ENCODE measurements at regions not wholly inside any gene's neighbourhood (a gene's known extent, or its start where the extent isn't known, plus 50 kb on each side); places are given as distances from the start of the nearest gene placed in this dataset.

DNA sequence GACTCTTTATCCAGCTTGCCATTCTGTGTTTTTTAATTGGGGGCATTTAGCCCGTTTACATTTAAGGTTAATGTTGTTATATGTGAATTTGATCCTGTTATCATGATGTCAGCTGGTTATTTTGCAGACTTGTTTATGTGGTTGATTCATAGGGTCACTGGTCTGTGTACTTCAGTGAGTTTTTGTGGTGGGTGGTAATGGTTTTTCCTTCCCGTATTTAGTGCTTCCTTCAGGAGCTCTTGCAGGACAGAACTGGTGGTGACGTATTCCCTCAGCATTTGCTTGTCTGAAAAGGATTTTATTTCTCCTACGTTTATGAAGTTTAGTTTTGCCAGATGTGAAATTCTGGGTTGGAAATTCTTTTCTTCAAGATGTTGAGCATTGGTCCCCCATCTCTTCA lies 381.1 kb downstream of the MAN2A1 start:
- Histone ChIP-seq H3K9me3 (peaks cover 0 to 11% (median 7%) of the 10 kb centered on the region in 4 donors), H3K4me1 (no peaks in the 10 kb centered on the region), H3K36me3 (no peaks in the 10 kb centered on the region), H3K27ac (no peak overlapping the region), H3K4me3 (no peak overlapping the region), H3K27me3 (no peaks in the 10 kb centered on the region)
- 86 to 88% methylated on average over 4 of the region's 4 CpGs for WGBS, 2 donors
- TF ChIP-seq POLR2A (IDR thresholded peaks at IDR 0.05) (no peak), EP300 (IDR thresholded peaks at IDR 0.05) (no peak), POLR2AphosphoS5 (IDR thresholded peaks at IDR 0.05) (no peak)
- TF ChIP-seq, protein P1, sequence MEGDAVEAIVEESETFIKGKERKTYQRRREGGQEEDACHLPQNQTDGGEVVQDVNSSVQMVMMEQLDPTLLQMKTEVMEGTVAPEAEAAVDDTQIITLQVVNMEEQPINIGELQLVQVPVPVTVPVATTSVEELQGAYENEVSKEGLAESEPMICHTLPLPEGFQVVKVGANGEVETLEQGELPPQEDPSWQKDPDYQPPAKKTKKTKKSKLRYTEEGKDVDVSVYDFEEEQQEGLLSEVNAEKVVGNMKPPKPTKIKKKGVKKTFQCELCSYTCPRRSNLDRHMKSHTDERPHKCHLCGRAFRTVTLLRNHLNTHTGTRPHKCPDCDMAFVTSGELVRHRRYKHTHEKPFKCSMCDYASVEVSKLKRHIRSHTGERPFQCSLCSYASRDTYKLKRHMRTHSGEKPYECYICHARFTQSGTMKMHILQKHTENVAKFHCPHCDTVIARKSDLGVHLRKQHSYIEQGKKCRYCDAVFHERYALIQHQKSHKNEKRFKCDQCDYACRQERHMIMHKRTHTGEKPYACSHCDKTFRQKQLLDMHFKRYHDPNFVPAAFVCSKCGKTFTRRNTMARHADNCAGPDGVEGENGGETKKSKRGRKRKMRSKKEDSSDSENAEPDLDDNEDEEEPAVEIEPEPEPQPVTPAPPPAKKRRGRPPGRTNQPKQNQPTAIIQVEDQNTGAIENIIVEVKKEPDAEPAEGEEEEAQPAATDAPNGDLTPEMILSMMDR (IDR thresholded peaks at IDR 0.05): no peak
- no peak for ATAC-seq (ENCODE audit: low FRiP score in 2 of 2)
- DNase-seq: no peak

GRCh38 chr5:110072651-110073050 lies 382.9 kb downstream of the MAN2A1 start:
- peaks cover 0 to 11% (median 7%) of the 10 kb centered on the region in 4 donors for H3K9me3 ChIP-seq
- TF ChIP-seq POLR2A (IDR thresholded peaks at IDR 0.05): no peak
- TF ChIP-seq, protein P1 (IDR thresholded peaks at IDR 0.05): no peak
- TF ChIP-seq EP300 (IDR thresholded peaks at IDR 0.05): no peak
- TF ChIP-seq POLR2AphosphoS5 (IDR thresholded peaks at IDR 0.05): no peak
- no peaks in the 10 kb centered on the region for H3K27me3 ChIP-seq
- no peak for ATAC-seq (ENCODE audit: low FRiP score in 2 of 2)
- H3K36me3 ChIP-seq: no peaks in the 10 kb centered on the region
- DNase-seq: no peak
- H3K4me1 ChIP-seq: no peaks in the 10 kb centered on the region
- H3K27ac ChIP-seq: no peak overlapping the region
- no peak overlapping the region for H3K4me3 ChIP-seq

DNA sequence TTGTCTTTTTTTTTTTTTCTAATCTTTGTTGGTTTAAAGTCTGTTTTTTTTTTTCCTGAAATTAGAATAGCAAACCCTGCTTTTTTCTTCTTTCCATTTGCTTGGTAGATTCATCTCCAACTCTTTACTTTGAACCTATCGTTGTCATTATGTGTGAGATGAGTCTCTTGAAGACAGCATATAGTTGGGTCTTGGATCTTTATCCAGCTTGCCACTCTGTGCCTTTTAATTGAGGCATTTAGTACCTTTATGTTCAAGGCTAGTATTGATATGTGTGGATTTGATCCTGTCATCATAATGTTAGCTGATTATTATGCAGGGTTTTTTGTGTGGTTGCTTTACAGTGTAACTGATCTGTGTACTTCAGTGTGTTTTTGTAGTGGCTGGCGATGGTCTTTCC lies 383.8 kb downstream of the MAN2A1 start:
- WGBS, 2 donors: 28 to 48% methylated on average over 2 of the region's 2 CpGs
- ATAC-seq (ENCODE audit: low FRiP score in 2 of 2): no peak
- no peak for DNase-seq

GRCh38 chr5:110075656-110076055 lies 385.9 kb downstream of the MAN2A1 start:
- no peak overlapping the region for H3K4me3 ChIP-seq
- DNase-seq (no peak), ATAC-seq (ENCODE audit: low FRiP score in 2 of 2) (no peak)
- H3K36me3 ChIP-seq: no peaks in the 10 kb centered on the region
- no peak for TF ChIP-seq POLR2A (IDR thresholded peaks at IDR 0.05)
- TF ChIP-seq, protein P1 (IDR thresholded peaks at IDR 0.05): no peak
- no peak for TF ChIP-seq POLR2AphosphoS5 (IDR thresholded peaks at IDR 0.05)
- no peak for TF ChIP-seq EP300 (IDR thresholded peaks at IDR 0.05)
- WGBS, 2 donors: 73 to 96% methylated on average over 1 of the region's 1 CpG
- H3K27me3 ChIP-seq: no peaks in the 10 kb centered on the region
- H3K4me1 ChIP-seq: no peaks in the 10 kb centered on the region
- H3K9me3 ChIP-seq: peaks cover 0 to 11% (median 7%) of the 10 kb centered on the region in 4 donors
- no peak overlapping the region for H3K27ac ChIP-seq

More for the DNA sequence above, 383.8 kb downstream of the MAN2A1 start:
- Histone ChIP-seq H3K4me3 (no peak overlapping the region), H3K4me1 (no peaks in the 10 kb centered on the region), H3K9me3 (peaks cover 0 to 11% (median 7%) of the 10 kb centered on the region in 4 donors), H3K36me3 (no peaks in the 10 kb centered on the region), H3K27ac (no peak overlapping the region), H3K27me3 (no peaks in the 10 kb centered on the region)
- TF ChIP-seq, protein P1 (IDR thresholded peaks at IDR 0.05): no peak
- no peak for TF ChIP-seq POLR2AphosphoS5 (IDR thresholded peaks at IDR 0.05)
- no peak for TF ChIP-seq POLR2A (IDR thresholded peaks at IDR 0.05)
- TF ChIP-seq EP300 (IDR thresholded peaks at IDR 0.05): no peak

GRCh38 chr5:110077147-110077546 lies 387.4 kb downstream of the MAN2A1 start:
- ATAC-seq (ENCODE audit: low FRiP score in 2 of 2) (no peak), DNase-seq (no peak)
- no peak overlapping the region for H3K27ac ChIP-seq
- no peaks in the 10 kb centered on the region for H3K36me3 ChIP-seq
- no peak overlapping the region for H3K4me3 ChIP-seq
- H3K9me3 ChIP-seq: peaks cover 0 to 11% (median 7%) of the 10 kb centered on the region in 4 donors
- no peak for TF ChIP-seq POLR2AphosphoS5 (IDR thresholded peaks at IDR 0.05)
- TF ChIP-seq EP300 (IDR thresholded peaks at IDR 0.05): no peak
- TF ChIP-seq POLR2A (IDR thresholded peaks at IDR 0.05): no peak
- TF ChIP-seq, protein P1 (IDR thresholded peaks at IDR 0.05): no peak
- 70 to 75% methylated on average over 3 of the region's 3 CpGs for WGBS, 2 donors
- no peaks in the 10 kb centered on the region for H3K27me3 ChIP-seq
- H3K4me1 ChIP-seq: no peaks in the 10 kb centered on the region
